ENCODE measurements at regions not wholly inside any gene's neighbourhood (a gene's known extent, or its start where the extent isn't known, plus 50 kb on each side); places are given as distances from the start of the nearest gene placed in this dataset.
A peak's percentile ranks its signal among the peaks of the same experiment; 100 is the strongest.

- intact Hi-C loops (cut with micrococcal nuclease): no loop called here
Measured at GRCh38 chr1:201625851-201626251, 86.9 kb downstream of the NAV1 start.

DNA sequence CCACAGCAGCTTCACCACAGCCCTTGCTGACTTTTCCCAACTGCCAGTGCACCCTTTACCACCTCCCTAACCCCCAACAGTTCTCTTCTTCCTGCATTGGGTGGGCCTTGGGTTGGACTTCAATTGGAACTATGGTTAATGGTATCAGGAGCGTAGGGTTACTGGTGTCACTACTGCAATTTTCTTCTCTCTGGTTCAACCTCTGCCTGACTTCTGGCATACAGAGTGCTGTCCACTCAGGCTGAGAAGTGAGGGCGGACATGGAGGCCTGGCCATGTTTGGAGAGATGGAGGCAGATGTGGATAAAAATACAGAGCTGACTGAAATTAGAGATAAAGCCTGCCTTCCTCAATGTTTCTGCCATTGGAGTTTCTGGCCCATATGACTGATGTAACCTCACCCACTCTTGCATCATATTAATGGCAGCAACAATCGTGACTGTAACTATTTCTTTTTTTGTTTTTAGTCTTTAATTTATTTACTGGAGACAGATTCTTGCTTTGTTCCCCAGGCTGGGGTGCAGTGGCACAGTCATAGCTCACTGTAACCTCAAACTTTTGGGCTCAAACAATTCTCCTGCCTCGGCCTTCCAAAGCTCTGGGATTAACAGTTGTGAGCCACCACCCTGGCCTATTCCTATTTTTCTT, 87.8 kb downstream of the NAV1 start:
- H3K36me3 ChIP-seq: peaks cover 14% of the 10 kb centered on the region
- intact Hi-C loops (cut with micrococcal nuclease): no loop called here
- H3K4me1 ChIP-seq: peaks cover 52% of the 10 kb centered on the region
- H3K27ac ChIP-seq (replicated peaks): no peak overlapping the region
- no peaks in the 10 kb centered on the region for H3K9me3 ChIP-seq (replicated peaks)
- H3K27me3 ChIP-seq (ENCODE audit: low read depth): no peaks in the 10 kb centered on the region
- TF ChIP-seq, protein P1, sequence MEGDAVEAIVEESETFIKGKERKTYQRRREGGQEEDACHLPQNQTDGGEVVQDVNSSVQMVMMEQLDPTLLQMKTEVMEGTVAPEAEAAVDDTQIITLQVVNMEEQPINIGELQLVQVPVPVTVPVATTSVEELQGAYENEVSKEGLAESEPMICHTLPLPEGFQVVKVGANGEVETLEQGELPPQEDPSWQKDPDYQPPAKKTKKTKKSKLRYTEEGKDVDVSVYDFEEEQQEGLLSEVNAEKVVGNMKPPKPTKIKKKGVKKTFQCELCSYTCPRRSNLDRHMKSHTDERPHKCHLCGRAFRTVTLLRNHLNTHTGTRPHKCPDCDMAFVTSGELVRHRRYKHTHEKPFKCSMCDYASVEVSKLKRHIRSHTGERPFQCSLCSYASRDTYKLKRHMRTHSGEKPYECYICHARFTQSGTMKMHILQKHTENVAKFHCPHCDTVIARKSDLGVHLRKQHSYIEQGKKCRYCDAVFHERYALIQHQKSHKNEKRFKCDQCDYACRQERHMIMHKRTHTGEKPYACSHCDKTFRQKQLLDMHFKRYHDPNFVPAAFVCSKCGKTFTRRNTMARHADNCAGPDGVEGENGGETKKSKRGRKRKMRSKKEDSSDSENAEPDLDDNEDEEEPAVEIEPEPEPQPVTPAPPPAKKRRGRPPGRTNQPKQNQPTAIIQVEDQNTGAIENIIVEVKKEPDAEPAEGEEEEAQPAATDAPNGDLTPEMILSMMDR (IDR thresholded peaks at IDR 0.05; ENCODE audit: borderline replicate concordance): no peak
- no peak for DNase-seq
- no peak overlapping the region for H3K4me3 ChIP-seq

More at GRCh38 chr1:201625851-201626251, 86.9 kb downstream of the NAV1 start:
- Histone ChIP-seq H3K36me3 (peaks cover 14% of the 10 kb centered on the region), H3K27ac (replicated peaks) (no peak overlapping the region), H3K27me3 (ENCODE audit: low read depth) (no peaks in the 10 kb centered on the region), H3K4me1 (peaks cover 46% of the 10 kb centered on the region), H3K4me3 (no peak overlapping the region), H3K9me3 (replicated peaks) (no peaks in the 10 kb centered on the region)
- DNase-seq: no peak
- TF ChIP-seq, protein P1 (IDR thresholded peaks at IDR 0.05; ENCODE audit: borderline replicate concordance): no peak

- Histone ChIP-seq H3K36me3 (peaks cover 6% of the 10 kb centered on the region), H3K9me3 (replicated peaks) (no peaks in the 10 kb centered on the region), H3K27me3 (ENCODE audit: low read depth) (no peaks in the 10 kb centered on the region), H3K4me3 (no peak overlapping the region), H3K4me1 (peaks cover 68% of the 10 kb centered on the region), H3K27ac (replicated peaks) (peak overlapping the region; percentile 2)
- DNase-seq: peak; percentile 33
- intact Hi-C loops (cut with micrococcal nuclease): no loop called here
- TF ChIP-seq, protein P1 (IDR thresholded peaks at IDR 0.05; ENCODE audit: borderline replicate concordance): no peak
Measured at GRCh38 chr1:201628490-201628889, 89.6 kb downstream of the NAV1 start.

GRCh38 chr1:201630582-201630981, 91.7 kb downstream of the NAV1 start:
- TF ChIP-seq, protein P1 (IDR thresholded peaks at IDR 0.05; ENCODE audit: borderline replicate concordance): no peak
- H3K27ac ChIP-seq (replicated peaks): peak overlapping the region; percentile 18
- H3K27me3 ChIP-seq (ENCODE audit: low read depth): no peaks in the 10 kb centered on the region
- DNase-seq: no peak
- peaks cover 85% of the 10 kb centered on the region for H3K4me1 ChIP-seq
- no peaks in the 10 kb centered on the region for H3K36me3 ChIP-seq
- no peak overlapping the region for H3K4me3 ChIP-seq
- intact Hi-C loops (cut with micrococcal nuclease): loop anchor here (10.0 kb wide), 1 partner anchor 66 kb away; no protein-coding TSS in a partner anchor
- no peaks in the 10 kb centered on the region for H3K9me3 ChIP-seq (replicated peaks)

DNA sequence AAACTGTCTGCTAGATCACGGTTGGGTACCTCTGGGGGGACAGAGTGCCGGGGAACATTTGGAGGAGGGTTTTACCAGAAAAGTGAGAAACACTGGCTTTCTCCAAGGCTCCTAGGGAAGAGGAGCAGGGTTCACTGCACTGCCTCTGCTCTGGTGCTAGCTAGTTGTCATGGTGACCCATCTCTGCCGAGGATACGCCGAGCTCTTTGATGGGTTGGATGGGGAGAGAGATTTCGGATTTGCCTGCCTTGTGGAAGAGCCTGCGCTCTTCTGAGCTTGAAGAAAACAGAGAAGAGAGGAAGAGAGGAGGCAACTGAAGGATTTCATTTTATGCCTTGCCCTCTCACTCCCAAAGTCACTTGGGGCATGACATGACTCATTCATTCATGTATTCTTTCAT, 92.1 kb downstream of the NAV1 start:
- Histone ChIP-seq H3K4me3 (no peak overlapping the region), H3K27me3 (ENCODE audit: low read depth) (no peaks in the 10 kb centered on the region), H3K36me3 (no peaks in the 10 kb centered on the region), H3K27ac (replicated peaks) (no peak overlapping the region), H3K4me1 (peaks cover 86% of the 10 kb centered on the region), H3K9me3 (replicated peaks) (no peaks in the 10 kb centered on the region)
- TF ChIP-seq, protein P1 (IDR thresholded peaks at IDR 0.05; ENCODE audit: borderline replicate concordance): no peak
- intact Hi-C loops (cut with micrococcal nuclease): loop anchor here (10.0 kb wide), 1 partner anchor 66 kb away; no protein-coding TSS in a partner anchor
- no peak for DNase-seq

All from left ventricle myocardium inferior (tissue), 1 donor.